GM12875 (cell line): ENCODE measurements at regions not wholly inside any gene's neighbourhood (a gene's known extent, or its start where the extent isn't known, plus 50 kb on each side); places are given as distances from the start of the nearest gene placed in this dataset.

Experiments used
- H3K4me3 ChIP-seq: one replicate; pipeline ENCODE4 v1.5.1; 2011; ENCODE audit warnings: low read depth, low read length, control low read depth
- CTCF ChIP-seq: IDR thresholded peaks from 2 replicates; pipeline ENCODE4 v1.5.1; 2011; ENCODE audit warnings: low read depth, mild to moderate bottlenecking, control low read depth, inconsistent platforms, low read length, moderate library complexity, borderline replicate concordance; ENCODE audit not compliant: insufficient read depth

GRCh38 chr17:45677770-45678169 is 106.3 kb upstream of the CRHR1 start:
- no peak overlapping the region for H3K4me3 ChIP-seq
- no peak for TF ChIP-seq CTCF

- H3K4me3 ChIP-seq, result no peak overlapping the region
- TF ChIP-seq CTCF, result no peak
Measured at GRCh38 chr17:45679426-45679825, 104.7 kb upstream of the CRHR1 start.

- no peak overlapping the region for H3K4me3 ChIP-seq
- no peak for TF ChIP-seq CTCF
Measured at GRCh38 chr17:45680360-45680759, 103.8 kb upstream of the CRHR1 start.

- no peak for TF ChIP-seq CTCF
- no peak overlapping the region for H3K4me3 ChIP-seq
Measured at GRCh38 chr17:45681706-45682105, 102.4 kb upstream of the CRHR1 start.

GRCh38 chr17:45686250-45686649 is 97.9 kb upstream of the CRHR1 start:
- no peak for TF ChIP-seq CTCF
- H3K4me3 ChIP-seq, result no peak overlapping the region

GRCh38 chr17:45687594-45687993 is 96.5 kb upstream of the CRHR1 start:
- H3K4me3 ChIP-seq, result no peak overlapping the region
- TF ChIP-seq CTCF, result no peak

- H3K4me3 ChIP-seq, result no peak overlapping the region
- TF ChIP-seq CTCF, result no peak
Measured at GRCh38 chr17:45688353-45688752, 95.8 kb upstream of the CRHR1 start.
